ENCODE measurements at regions not wholly inside any gene's neighbourhood (a gene's known extent, or its start where the extent isn't known, plus 50 kb on each side); places are given as distances from the start of the nearest gene placed in this dataset.
"Not testable (repeated sequence)": the region's sequence is repeated elsewhere in the genome, so short reads cannot be mapped to it uniquely, and the experiment has no call there.

DNA sequence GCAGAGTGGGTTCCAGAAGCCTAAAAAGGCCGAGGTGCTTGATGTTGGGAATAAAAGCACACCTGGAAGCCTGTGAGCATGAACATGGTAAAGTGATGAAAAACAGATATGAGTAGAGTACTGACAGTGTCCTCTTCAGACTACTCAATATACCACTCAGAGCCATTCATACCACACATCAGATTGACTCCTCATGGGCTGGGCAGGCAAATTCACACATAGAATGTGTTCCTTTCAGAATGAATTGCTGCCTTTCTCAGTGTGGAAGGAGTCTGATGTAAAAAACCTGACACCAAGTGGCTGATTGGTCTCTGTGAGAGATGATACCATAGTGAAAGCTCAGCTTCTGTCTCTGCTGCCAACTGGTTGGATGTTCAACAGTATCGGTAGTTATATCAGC lies 442.7 kb downstream of the RAPGEF2 start:
- ChIA-PET POLR2A (no interaction called here), CTCF (no interaction called here)

DNA sequence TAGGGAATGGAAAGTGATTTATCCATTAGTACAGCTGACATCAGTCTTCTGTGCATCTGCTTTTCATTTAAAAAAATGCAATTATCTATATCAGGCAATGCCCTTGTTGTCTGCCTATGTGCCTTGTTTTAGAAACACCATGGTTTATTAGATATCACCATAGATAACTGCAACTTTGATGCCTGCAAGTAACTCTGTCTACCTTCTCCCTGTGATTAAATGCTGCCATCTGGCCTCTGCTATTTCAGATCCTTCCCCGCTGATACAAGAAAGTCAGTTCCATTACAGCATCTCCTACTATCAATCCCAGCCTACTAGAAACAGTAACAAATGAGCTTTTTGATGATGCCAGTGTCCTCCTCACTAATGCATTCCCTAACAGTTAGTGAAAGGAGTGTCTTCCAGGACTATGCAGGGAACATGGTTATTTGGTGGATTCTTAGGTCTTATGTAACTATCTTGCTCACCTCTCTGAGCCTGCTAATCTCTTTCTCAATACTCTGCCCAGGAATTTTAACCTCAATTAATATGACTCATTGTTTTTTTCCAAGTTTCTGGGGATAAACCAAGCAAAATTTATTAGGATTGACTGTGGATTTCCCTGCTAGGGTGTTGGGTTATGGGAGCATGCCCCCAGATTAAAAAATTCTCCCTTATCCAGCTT lies 444.9 kb downstream of the RAPGEF2 start:
- CTCF ChIA-PET, result no interaction called here
- POLR2A ChIA-PET, result no interaction called here

- POLR2A ChIA-PET, result no interaction called here
- CTCF ChIA-PET, result no interaction called here
Observed at GRCh38 chr4:159549098-159549518, 446.2 kb downstream of the RAPGEF2 start.

- CTCF ChIA-PET, result no interaction called here
Observed at GRCh38 chr4:159551281-159551680, 448.4 kb downstream of the RAPGEF2 start.

DNA sequence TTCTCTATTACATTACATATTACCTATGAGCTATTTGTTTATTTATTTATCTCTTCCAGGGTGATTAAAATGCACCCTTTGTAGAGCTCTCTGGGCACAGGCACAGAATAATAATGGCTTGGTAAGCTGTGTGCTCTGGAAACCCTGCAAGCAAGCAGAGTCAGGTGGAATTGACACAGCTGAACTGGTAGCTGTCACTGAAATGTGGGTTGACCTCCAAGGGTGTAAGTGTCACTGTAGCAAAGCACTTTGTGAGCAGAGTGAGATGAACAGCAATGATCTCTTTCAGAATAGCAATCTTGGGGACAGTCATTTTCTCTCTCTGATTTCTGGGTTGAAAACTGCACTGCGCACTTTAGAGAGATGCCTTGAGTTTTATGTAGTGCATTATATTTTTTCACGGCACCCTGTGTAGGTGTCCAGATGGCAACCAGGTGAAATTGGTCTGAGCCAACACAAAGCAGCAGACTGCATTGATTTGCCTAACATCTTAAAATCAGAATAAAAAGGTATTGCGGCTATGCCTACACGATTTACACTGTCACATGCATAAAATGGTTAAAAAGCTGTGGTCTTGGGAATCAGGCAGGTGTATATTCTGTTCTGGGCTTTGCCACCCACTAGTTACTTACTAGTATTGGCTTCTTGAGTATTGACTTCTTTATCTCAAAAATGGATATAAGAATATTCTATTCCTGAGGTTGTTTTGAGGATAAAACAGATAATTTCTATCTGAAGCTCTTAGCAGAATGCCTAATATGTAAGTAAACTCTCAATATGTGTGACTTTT lies 450.3 kb downstream of the RAPGEF2 start:
- ChIA-PET POLR2A (no interaction called here), CTCF (no interaction called here)

More at GRCh38 chr4:159551281-159551680, 448.4 kb downstream of the RAPGEF2 start:
- POLR2A ChIA-PET, result no interaction called here

- ChIA-PET CTCF (no interaction called here), POLR2A (no interaction called here)
Observed at GRCh38 chr4:159555873-159556272, 453.0 kb downstream of the RAPGEF2 start.

DNA sequence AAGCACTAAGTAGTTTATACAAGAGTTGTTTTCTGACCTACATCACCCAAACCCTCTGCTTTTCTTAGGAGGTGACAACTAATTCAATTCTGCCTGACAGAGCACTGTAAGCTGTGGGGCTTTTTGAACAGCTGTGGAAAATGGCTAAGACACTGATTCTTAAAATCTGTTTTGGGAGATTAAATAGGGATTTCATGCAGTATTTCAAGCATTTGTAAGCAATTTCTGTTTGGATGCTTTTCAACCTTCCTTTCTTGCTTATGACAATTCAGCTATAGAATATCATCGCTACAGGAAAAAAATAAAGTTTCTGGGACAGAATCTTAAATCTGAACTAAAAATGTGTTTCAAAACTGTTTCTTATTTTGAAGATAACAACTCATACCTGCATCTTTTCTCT lies 459.5 kb downstream of the RAPGEF2 start:
- CTCF ChIA-PET, result no interaction called here

GRCh38 chr4:159563257-159563656 lies 460.4 kb downstream of the RAPGEF2 start:
- CTCF ChIA-PET, result no interaction called here
- POLR2A ChIA-PET, result no interaction called here

More for the DNA sequence above, 459.5 kb downstream of the RAPGEF2 start:
- POLR2A ChIA-PET, result no interaction called here

- CTCF ChIA-PET, result no interaction called here
- POLR2A ChIA-PET, result no interaction called here
Observed at GRCh38 chr4:159564615-159565014, 461.7 kb downstream of the RAPGEF2 start.

DNA sequence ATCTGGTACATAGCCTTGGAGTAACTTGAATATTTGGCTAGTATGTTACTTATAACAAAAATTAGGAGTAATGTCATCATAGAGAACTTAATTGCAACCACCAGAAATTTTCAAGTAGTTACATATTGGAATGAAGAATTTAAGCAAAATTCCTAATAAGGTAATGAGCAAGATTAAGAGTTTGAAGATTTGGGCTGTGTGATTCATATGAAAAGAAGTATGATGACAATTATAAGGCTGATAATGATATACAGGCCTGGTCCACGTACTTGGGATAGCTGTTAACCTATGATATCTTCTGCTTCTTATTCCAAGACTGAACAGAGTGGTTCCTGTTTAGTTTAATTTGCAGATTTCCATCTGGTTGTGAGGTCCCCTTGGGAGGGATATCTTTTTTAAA lies 463.9 kb downstream of the RAPGEF2 start:
- POLR2A ChIA-PET, result no interaction called here

GRCh38 chr4:159577241-159577640 lies 474.4 kb downstream of the RAPGEF2 start:
- POLR2A ChIA-PET, result no interaction called here

More for the DNA sequence above, 463.9 kb downstream of the RAPGEF2 start:
- CTCF ChIA-PET, result no interaction called here

GRCh38 chr4:159582685-159583084 lies 479.8 kb downstream of the RAPGEF2 start:
- CTCF ChIA-PET, result no interaction called here

More at GRCh38 chr4:159577241-159577640, 474.4 kb downstream of the RAPGEF2 start:
- CTCF ChIA-PET, result no interaction called here

DNA sequence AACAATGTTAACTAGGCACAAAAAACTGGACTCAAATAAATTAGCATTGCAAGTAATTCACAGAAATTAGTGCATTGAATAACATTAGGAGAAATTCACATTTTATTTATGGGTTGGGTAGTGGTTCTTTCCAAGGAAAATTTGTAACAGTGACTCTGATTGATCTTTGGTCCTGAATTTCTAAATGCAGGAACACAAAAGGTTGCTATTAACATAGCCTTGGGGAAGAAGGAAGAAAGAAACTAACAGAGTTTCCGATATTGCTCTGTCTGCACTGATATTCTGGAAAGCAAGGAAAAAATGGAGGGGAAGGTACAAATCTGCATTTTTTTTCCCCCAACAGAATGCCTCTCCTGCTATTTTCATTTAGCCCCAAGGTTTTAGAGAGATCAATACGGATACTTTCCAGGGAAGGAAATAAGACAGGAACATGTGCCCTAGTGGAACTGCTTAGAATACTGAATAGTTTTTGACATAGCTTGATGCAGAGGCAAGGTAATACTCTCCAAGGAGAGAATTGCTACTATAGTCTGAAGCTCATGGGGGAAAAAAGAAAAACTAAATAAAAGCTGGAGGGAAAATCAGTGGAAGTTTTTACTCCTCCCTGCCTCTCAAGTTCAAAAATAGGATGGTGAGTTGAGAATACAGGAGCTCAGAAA lies 490.1 kb downstream of the RAPGEF2 start:
- CTCF ChIA-PET, result no interaction called here
- POLR2A ChIA-PET, result no interaction called here

More at GRCh38 chr4:159582685-159583084, 479.8 kb downstream of the RAPGEF2 start:
- POLR2A ChIA-PET, result no interaction called here

DNA sequence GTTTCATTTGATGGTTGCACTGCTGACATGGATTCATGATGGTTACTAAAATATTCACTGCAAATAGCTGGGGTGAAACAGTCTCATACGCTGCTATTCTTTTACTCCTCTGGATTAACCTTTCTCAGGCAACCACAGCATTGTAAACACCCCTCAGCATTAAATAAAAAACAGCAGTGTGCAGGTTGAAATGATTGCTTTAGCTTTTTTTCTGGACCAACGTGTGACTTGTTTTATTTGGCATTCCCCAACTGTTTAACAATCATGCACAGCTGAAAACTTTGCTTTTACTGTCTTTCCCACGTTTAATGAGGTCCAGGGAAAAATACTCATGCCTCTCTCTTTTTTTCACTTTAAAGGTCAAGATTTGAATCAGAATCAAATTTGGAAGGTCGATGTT lies 490.8 kb downstream of the RAPGEF2 start:
- CTCF ChIA-PET, result no interaction called here
- POLR2A ChIA-PET, result no interaction called here

DNA sequence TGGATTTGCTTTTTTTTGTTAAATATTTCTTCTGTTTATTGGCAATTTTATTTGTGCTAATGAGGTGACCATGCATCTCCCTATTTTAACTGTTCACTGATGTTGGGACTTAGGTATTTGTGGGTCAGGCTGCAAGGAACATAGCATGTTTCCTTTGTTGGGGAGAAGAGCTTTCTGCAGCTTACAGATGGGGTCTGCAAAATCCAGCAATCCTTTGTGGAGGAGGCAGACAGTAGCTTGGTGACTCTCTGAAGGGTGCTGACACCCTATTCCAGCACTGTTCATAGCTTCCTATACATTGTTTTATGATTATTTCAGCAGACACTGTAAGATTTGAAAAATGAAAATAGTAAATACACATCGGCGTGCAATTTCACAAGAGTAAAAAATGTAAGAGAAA lies 491.7 kb downstream of the RAPGEF2 start:
- CTCF ChIA-PET, result no interaction called here

GRCh38 chr4:159595101-159595500 lies 492.2 kb downstream of the RAPGEF2 start:
- CTCF ChIA-PET, POLR2A ChIA-PET: not testable (repeated sequence)

More for the DNA sequence above, 491.7 kb downstream of the RAPGEF2 start:
- POLR2A ChIA-PET, result no interaction called here

DNA sequence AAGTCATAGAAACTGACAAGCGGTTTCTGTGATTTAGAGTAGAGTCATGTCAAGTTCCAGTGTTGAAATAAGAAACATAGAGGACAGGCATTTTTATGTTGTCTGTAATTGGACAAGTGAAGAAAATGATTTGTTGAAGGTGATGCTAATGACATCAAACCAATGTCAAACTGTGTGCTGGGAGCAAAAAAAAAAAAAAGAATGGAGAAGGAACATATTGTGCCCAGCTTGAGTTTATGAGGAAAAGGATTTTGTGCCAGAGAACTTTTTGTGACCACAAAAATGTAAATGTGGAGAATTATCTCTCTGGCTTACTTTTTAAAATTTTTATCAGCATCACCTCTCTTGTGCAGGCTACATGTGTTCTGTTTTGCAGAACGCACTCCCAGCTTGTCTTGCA lies 495.7 kb downstream of the RAPGEF2 start:
- CTCF ChIA-PET, result no interaction called here

DNA sequence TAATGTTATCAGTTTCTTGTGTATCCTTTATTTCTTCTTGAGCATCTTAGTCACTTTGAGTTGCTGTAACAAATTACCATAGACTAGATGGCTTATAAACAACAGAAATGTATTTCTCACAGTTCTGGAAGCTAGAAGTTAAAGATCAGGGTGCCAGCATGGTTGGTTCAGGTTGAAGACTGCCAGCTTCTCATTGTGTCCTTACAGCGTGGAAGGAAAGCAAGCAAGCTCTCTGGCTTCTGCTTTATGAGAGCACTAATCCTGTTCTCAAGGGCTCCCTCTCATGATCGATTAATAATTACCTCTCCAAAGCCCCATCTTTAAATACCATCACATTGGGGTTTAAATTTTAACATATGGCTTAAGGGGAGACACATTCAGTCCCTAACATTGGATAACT lies 497.2 kb downstream of the RAPGEF2 start:
- POLR2A ChIA-PET, result no interaction called here
- CTCF ChIA-PET, result no interaction called here

More for the DNA sequence above, 495.7 kb downstream of the RAPGEF2 start:
- POLR2A ChIA-PET, result no interaction called here

DNA sequence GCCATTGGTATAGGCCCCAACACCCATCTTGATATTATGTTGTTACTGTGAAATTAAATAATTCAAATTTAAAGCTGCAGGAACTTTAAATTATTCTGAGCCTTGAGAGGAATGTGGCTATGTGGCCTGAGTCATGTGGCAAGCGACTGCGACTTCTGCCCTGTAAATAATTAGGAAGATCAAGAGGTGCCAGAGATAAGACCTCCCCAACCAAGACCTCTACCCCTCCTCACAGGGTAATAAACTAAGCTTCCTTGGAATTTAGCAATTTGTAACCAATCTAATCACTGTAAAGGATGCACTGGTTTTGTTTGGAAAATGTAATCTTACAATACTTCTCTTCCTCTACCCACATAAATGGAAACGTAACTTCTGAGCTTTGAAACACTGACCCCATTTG lies 501.9 kb downstream of the RAPGEF2 start:
- POLR2A ChIA-PET, result no interaction called here
- CTCF ChIA-PET, result no interaction called here

DNA sequence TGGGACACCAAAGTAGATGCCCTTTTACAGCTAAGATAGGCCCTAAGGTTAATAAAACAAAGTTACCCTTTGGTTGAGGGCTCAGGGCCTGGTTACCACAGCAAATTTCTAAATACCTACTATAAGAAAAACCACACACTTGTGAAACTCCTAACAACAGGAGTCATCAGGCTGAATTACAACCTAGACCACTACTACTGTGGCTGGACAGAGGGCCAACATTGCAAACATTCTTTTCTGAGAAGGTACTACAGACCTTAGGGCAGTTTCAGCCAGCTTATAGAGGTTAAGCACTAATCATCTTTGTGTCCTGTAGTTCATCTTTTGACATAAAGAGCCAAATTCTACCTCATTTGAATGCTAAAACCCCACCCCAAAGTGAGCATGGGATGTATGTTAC lies 504.0 kb downstream of the RAPGEF2 start:
- POLR2A ChIA-PET, result no interaction called here
- CTCF ChIA-PET, result no interaction called here

GRCh38 chr4:159607809-159608208 lies 504.9 kb downstream of the RAPGEF2 start:
- CTCF ChIA-PET, result no interaction called here
- POLR2A ChIA-PET, result no interaction called here

Measured in activated CD8-positive, alpha-beta memory T cell treated with anti-CD3 and anti-CD28 coated beads for 36 hours (primary cell).